Kidney (tissue), 13 donors: ENCODE measurements at regions not wholly inside any gene's neighbourhood (a gene's known extent, or its start where the extent isn't known, plus 50 kb on each side); places are given as distances from the start of the nearest gene placed in this dataset.

ENCODE experiments used
- DNase-seq, 5 donors: peaks; one replicate each; pipeline ENCODE4 v3.0.0-alpha.2; 2013 to 2020
- FAIRE-seq: peaks from 2 replicates; lab custom pipeline; 2012; peaks lifted over from hg19 to GRCh38; lab: Jason Lieb, UNC
- H3K27ac ChIP-seq, 2 donors: one replicate each; pipeline ENCODE4 v1.7.0; 2013; ENCODE audit warnings: low read depth in 2 of 2, low read length in 2 of 2, inconsistent platforms in 1 of 2
- H3K27me3 ChIP-seq: one replicate; pipeline ENCODE4 v1.7.1; 2013; ENCODE audit warnings: low read length, inconsistent platforms; ENCODE audit not compliant: control insufficient read depth, insufficient read depth
- H3K36me3 ChIP-seq, 3 donors: one replicate each; pipeline versions ENCODE4 v1.7.0 to v1.7.1; 2013; ENCODE audit warnings: low read length in 3 of 3, control low read depth in 1 of 3, inconsistent platforms in 1 of 3; ENCODE audit not compliant: insufficient read depth in 3 of 3, control insufficient read depth in 2 of 3
- H3K4me1 ChIP-seq, 3 donors: one replicate each; pipeline versions ENCODE4 v1.7.0 to v1.7.1; 2013; ENCODE audit warnings: low read length in 3 of 3, inconsistent platforms in 1 of 3, low read depth in 1 of 3; ENCODE audit not compliant: control insufficient read depth in 2 of 3, insufficient read depth in 2 of 3
- H3K4me3 ChIP-seq, 3 donors: one replicate each; pipeline versions ENCODE4 v1.7.0 to v1.8.1; 2013; ENCODE audit warnings: low read length in 3 of 3, control low read depth in 1 of 3, inconsistent platforms in 1 of 3
- H3K9ac ChIP-seq, 3 donors: one replicate each; pipeline versions ENCODE4 v1.7.0 to v1.7.1; 2013; ENCODE audit warnings: low read length in 3 of 3, control low read depth in 1 of 3, inconsistent platforms in 1 of 3
- H3K9me3 ChIP-seq, 3 donors: one replicate each; pipeline versions ENCODE4 v1.7.0 to v1.7.1; 2013; ENCODE audit warnings: low read length in 3 of 3, control low read depth in 1 of 3, inconsistent platforms in 1 of 3; ENCODE audit not compliant: control insufficient read depth in 2 of 3, insufficient read depth in 1 of 3
- CTCF ChIP-seq: IDR thresholded peaks from 3 replicates; pipeline ENCODE4 v1.5.1; 2012; ENCODE audit warnings: mild to moderate bottlenecking, moderate library complexity, borderline replicate concordance; ENCODE audit not compliant: insufficient read depth; ENCODE audit errors: extremely low read depth
- intact Hi-C: fragments of 100-400 bp; cut with DNase I; formaldehyde crosslinking; loops from one replicate; pipeline ENCODE4 v1.11.1; 2022
- donor health status: control.
- donor health status: control.
- donor health status: control.
- donor health status: control.
- donor health status: control.
- donor health status: DM: yes; HTN: yes; CAD: no.
- donor health status: Normal renal cell carcinoma (clear cell type).

- H3K9me3 ChIP-seq: no peaks in the 10 kb centered on the region
- no peak for TF ChIP-seq CTCF
- no peaks in the 10 kb centered on the region for H3K36me3 ChIP-seq
- DNase-seq: no peak
- H3K27me3 ChIP-seq: no peaks in the 10 kb centered on the region
- no peak overlapping the region for H3K27ac ChIP-seq
- no peak for FAIRE-seq
- H3K9ac ChIP-seq: no peak overlapping the region
- H3K4me1 ChIP-seq: no peaks in the 10 kb centered on the region
- intact Hi-C loops: no loop called here
- H3K4me3 ChIP-seq: no peak overlapping the region
Observed at GRCh38 chr12:114967151-114967550, 283.2 kb upstream of the TBX3 start.

- Histone ChIP-seq H3K9me3 (no peaks in the 10 kb centered on the region), H3K9ac (no peak overlapping the region), H3K27me3 (no peaks in the 10 kb centered on the region), H3K27ac (no peak overlapping the region), H3K4me3 (no peak overlapping the region), H3K4me1 (no peaks in the 10 kb centered on the region), H3K36me3 (no peaks in the 10 kb centered on the region)
- intact Hi-C loops: no loop called here
- DNase-seq (no peak), FAIRE-seq (no peak)
- no peak for TF ChIP-seq CTCF
Observed at GRCh38 chr12:114964841-114965240, 280.9 kb upstream of the TBX3 start.

- no peaks in the 10 kb centered on the region for H3K27me3 ChIP-seq
- FAIRE-seq (no peak), DNase-seq (no peak)
- TF ChIP-seq CTCF: no peak
- no peaks in the 10 kb centered on the region for H3K9me3 ChIP-seq
- no peak overlapping the region for H3K4me3 ChIP-seq
- H3K9ac ChIP-seq: no peak overlapping the region
- H3K27ac ChIP-seq: no peak overlapping the region
- H3K4me1 ChIP-seq: no peaks in the 10 kb centered on the region
- H3K36me3 ChIP-seq: no peaks in the 10 kb centered on the region
- intact Hi-C loops: no loop called here
Observed at GRCh38 chr12:114963846-114964245, 279.9 kb upstream of the TBX3 start.

DNA sequence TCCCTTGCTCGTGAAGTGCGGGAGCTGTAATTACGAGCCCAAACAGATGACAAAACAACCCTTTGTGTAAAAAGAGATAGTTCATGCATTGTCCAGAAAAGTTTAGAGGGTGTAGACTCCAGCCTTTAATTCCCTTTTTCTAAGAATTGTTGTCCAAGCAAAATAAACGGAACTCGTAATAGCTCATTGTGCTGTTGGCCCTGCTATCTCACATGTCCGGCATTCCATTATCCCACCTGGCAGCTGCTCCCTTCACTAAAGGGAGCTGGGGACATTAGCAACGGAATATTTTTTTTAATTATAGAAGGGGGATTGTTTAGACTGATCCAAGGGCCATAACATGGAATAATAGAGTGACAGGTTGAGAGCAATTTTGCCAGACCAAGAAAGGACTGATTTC, 277.5 kb upstream of the TBX3 start:
- intact Hi-C loops: no loop called here
- Histone ChIP-seq H3K9me3 (no peaks in the 10 kb centered on the region), H3K36me3 (no peaks in the 10 kb centered on the region), H3K4me3 (no peak overlapping the region), H3K4me1 (no peaks in the 10 kb centered on the region), H3K27ac (no peak overlapping the region), H3K27me3 (no peaks in the 10 kb centered on the region), H3K9ac (no peak overlapping the region)
- DNase-seq: no peak
- no peak for TF ChIP-seq CTCF
- FAIRE-seq: no peak
